Osteoblast (primary cell): ENCODE measurements at regions not wholly inside any gene's neighbourhood (a gene's known extent, or its start where the extent isn't known, plus 50 kb on each side); places are given as distances from the start of the nearest gene placed in this dataset.

ENCODE experiments used
- DNase-seq: peaks from one replicate; pipeline ENCODE4 v3.0.0; 2011; ENCODE audit warnings: low spot score, mixed read lengths; ENCODE audit not compliant: insufficient read length; ENCODE audit errors: missing footprints
- H2AFZ ChIP-seq: 2 replicates; pipeline ENCODE4 v1.6.0; 2011; ENCODE audit warnings: mild to moderate bottlenecking, low read length
- H3K27ac ChIP-seq: 2 replicates; pipeline ENCODE4 v1.5.1; 2011; ENCODE audit warnings: mild to moderate bottlenecking, low read depth, low read length, moderate library complexity
- H3K27me3 ChIP-seq: 2 replicates; pipeline ENCODE4 v1.6.0; 2012; ENCODE audit warnings: mild to moderate bottlenecking, control low read depth, inconsistent platforms, low read length, moderate library complexity; ENCODE audit not compliant: insufficient read depth
- H3K36me3 ChIP-seq: 2 replicates; pipeline ENCODE4 v1.5.1; 2011; ENCODE audit warnings: mild to moderate bottlenecking, low read length, control low read depth, moderate library complexity; ENCODE audit not compliant: insufficient read depth
- H3K4me1 ChIP-seq: 2 replicates; pipeline ENCODE4 v1.5.1; 2011; ENCODE audit warnings: mild to moderate bottlenecking, low read length, control low read depth, moderate library complexity; ENCODE audit not compliant: insufficient read depth
- H3K4me2 ChIP-seq: 2 replicates; pipeline ENCODE4 v1.6.0; 2011; ENCODE audit warnings: mild to moderate bottlenecking, low read length; ENCODE audit not compliant: insufficient read depth
- H3K4me3 ChIP-seq: fragments of 200-600 bp; sonication (generic); 3 replicates; pipeline ENCODE4 v1.5.1; 2012; ENCODE audit warnings: mild to moderate bottlenecking, low read length, inconsistent platforms; ENCODE audit not compliant: insufficient read depth
- H3K79me2 ChIP-seq: 2 replicates; pipeline ENCODE4 v1.6.0; 2012; ENCODE audit warnings: mild to moderate bottlenecking, low read length, control low read depth, inconsistent platforms; ENCODE audit not compliant: insufficient read depth
- H3K9me3 ChIP-seq: 2 replicates; pipeline ENCODE4 v1.5.1; 2011; ENCODE audit warnings: low read depth, low read length, control low read depth
- H4K20me1 ChIP-seq: 2 replicates; pipeline ENCODE4 v1.6.0; 2012; ENCODE audit warnings: mild to moderate bottlenecking, low read length, control low read depth; ENCODE audit not compliant: insufficient read depth
- CTCF ChIP-seq: IDR thresholded peaks from 2 replicates; pipeline ENCODE4 v1.5.1; 2011; ENCODE audit warnings: mild to moderate bottlenecking, low read depth, low read length, moderate library complexity; ENCODE audit errors: extremely low read depth

GRCh38 chr4:24730256-24731001, 64.9 kb upstream of the SOD3 start:
- no peaks in the 10 kb centered on the region for H3K9me3 ChIP-seq
- TF ChIP-seq CTCF = no peak
- H3K4me1 ChIP-seq = peaks cover 3% of the 10 kb centered on the region
- no peaks in the 10 kb centered on the region for H3K36me3 ChIP-seq
- no peak overlapping the region for H3K4me3 ChIP-seq
- no peak overlapping the region for H3K4me2 ChIP-seq
- H2AFZ ChIP-seq = no peak overlapping the region
- H3K27me3 ChIP-seq = peaks cover 7% of the 10 kb centered on the region
- no peaks in the 10 kb centered on the region for H4K20me1 ChIP-seq
- peak; percentile 68 for DNase-seq
- no peak overlapping the region for H3K27ac ChIP-seq
- no peaks in the 10 kb centered on the region for H3K79me2 ChIP-seq

GRCh38 chr4:24731448-24731847, 63.9 kb upstream of the SOD3 start:
- no peaks in the 10 kb centered on the region for H3K9me3 ChIP-seq
- no peak for TF ChIP-seq CTCF
- H3K79me2 ChIP-seq = no peaks in the 10 kb centered on the region
- no peak overlapping the region for H3K27ac ChIP-seq
- H4K20me1 ChIP-seq = no peaks in the 10 kb centered on the region
- H3K4me1 ChIP-seq = peaks cover 3% of the 10 kb centered on the region
- no peak overlapping the region for H3K4me3 ChIP-seq
- peaks cover 7% of the 10 kb centered on the region for H3K27me3 ChIP-seq
- no peak overlapping the region for H3K4me2 ChIP-seq
- no peak for DNase-seq
- H2AFZ ChIP-seq = no peak overlapping the region
- H3K36me3 ChIP-seq = no peaks in the 10 kb centered on the region

DNA sequence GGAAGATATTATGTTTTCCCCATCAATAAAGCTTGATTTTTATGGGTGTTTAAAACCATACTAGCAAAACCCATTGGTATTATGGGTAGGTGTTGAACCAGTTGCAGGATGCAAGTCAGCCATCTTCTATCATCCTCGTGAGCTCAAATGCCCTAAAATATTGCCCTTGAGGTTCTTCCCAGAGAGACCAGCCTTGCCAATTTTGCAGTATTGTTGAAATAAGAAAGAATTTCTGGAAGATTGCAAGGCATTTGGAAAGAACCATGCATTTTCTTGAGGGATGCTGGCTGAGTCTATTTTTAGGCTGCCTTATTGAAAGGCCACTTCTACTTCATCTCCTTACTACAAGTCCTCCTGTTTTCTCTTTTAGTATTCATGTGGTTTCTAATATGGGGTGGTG, 60.9 kb upstream of the SOD3 start:
- Histone ChIP-seq H3K27me3 (no peaks in the 10 kb centered on the region), H3K4me1 (peaks cover 3% of the 10 kb centered on the region), H2AFZ (no peak overlapping the region), H3K9me3 (peaks cover 4% of the 10 kb centered on the region), H3K27ac (no peak overlapping the region), H4K20me1 (no peaks in the 10 kb centered on the region), H3K4me2 (no peak overlapping the region), H3K36me3 (no peaks in the 10 kb centered on the region), H3K4me3 (no peak overlapping the region), H3K79me2 (no peaks in the 10 kb centered on the region)
- TF ChIP-seq CTCF = no peak
- DNase-seq = no peak

DNA sequence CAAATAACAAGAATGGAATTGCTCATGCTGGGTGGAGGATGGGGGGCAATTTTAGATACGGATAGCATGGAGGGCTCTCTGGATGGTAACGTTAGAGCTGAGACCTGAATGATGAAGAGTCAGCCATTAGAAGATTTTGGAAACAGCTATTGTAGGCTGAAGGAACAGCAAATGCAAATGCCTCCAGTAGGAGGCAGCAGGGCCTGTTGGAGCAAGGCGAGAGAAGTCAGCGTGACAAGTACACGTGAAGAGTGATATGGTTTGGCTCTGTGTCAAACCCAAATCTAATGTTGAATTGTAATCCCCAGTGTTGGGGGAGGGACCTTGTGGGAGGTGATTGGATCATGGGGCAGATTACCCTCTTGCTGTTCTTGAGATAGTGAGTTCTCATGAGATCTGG, 59.3 kb upstream of the SOD3 start:
- Histone ChIP-seq H3K4me2 (no peak overlapping the region), H4K20me1 (no peaks in the 10 kb centered on the region), H2AFZ (no peak overlapping the region), H3K36me3 (no peaks in the 10 kb centered on the region), H3K79me2 (no peaks in the 10 kb centered on the region), H3K9me3 (peaks cover 4% of the 10 kb centered on the region), H3K4me1 (peaks cover 3% of the 10 kb centered on the region), H3K27ac (no peak overlapping the region), H3K27me3 (no peaks in the 10 kb centered on the region), H3K4me3 (no peak overlapping the region)
- TF ChIP-seq CTCF = peak; percentile 62
- DNase-seq = no peak
